ENCODE measurements at regions not wholly inside any gene's neighbourhood (a gene's known extent, or its start where the extent isn't known, plus 50 kb on each side); places are given as distances from the start of the nearest gene placed in this dataset.

DNA sequence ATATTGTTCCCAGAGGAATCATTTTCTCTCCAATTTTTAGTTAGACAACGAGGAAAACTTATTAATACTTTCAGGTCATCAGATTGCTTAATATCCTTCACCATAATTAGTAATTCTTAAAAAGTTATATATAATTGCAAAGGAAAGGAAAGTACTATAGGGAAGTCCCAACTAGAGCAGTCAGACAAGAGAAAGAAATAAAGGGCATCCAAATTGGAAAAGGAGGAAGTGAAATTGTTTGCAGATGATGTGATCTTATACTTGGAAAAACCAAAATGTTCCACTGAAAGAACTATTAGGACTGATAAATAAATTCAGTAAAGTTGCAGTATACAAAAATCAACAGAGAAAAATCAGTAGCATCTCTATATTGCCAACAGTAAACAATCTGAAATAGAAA, 223.5 kb upstream of the MEF2C start:
- peaks cover 0 to 8% of the 10 kb centered on the region in 2 donors for H3K4me1 ChIP-seq
- H3K9me3 ChIP-seq = peaks cover 0 to 5% of the 10 kb centered on the region in 2 donors
- H3K27ac ChIP-seq = no peak overlapping the region
- TF ChIP-seq, protein P1, sequence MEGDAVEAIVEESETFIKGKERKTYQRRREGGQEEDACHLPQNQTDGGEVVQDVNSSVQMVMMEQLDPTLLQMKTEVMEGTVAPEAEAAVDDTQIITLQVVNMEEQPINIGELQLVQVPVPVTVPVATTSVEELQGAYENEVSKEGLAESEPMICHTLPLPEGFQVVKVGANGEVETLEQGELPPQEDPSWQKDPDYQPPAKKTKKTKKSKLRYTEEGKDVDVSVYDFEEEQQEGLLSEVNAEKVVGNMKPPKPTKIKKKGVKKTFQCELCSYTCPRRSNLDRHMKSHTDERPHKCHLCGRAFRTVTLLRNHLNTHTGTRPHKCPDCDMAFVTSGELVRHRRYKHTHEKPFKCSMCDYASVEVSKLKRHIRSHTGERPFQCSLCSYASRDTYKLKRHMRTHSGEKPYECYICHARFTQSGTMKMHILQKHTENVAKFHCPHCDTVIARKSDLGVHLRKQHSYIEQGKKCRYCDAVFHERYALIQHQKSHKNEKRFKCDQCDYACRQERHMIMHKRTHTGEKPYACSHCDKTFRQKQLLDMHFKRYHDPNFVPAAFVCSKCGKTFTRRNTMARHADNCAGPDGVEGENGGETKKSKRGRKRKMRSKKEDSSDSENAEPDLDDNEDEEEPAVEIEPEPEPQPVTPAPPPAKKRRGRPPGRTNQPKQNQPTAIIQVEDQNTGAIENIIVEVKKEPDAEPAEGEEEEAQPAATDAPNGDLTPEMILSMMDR (IDR thresholded peaks at IDR 0.05) = no peak
- intact Hi-C loops (cut with DNase I) = no loop called here
- H3K36me3 ChIP-seq = no peaks in the 10 kb centered on the region
- no peaks in the 10 kb centered on the region for H3K27me3 ChIP-seq
- H3K4me3 ChIP-seq = no peak overlapping the region
- DNase-seq (ENCODE audit: low spot score in 2 of 2) = no peak

DNA sequence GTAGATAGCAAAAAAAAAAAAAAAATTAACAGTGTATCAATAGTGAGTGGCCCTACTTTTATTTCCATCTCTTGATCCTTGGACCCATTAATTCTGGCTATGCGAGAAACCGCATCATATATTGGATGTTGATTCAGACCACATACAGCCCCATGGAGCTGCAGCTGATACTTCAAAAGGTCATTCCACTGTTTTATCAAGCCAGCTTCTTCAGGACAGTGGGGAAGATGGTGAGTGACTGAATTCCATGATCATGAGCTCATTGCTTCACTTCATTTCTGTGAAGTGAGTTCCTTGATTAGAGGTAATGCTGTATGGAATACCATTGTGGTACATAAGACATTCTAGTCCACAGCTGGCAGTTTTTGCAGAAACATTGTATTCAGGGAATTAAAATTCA, 222.9 kb upstream of the MEF2C start:
- H3K4me1 ChIP-seq = peaks cover 0 to 4% of the 10 kb centered on the region in 2 donors
- H3K4me3 ChIP-seq = no peak overlapping the region
- TF ChIP-seq, protein P1 (IDR thresholded peaks at IDR 0.05) = no peak
- no peak overlapping the region for H3K27ac ChIP-seq
- peaks cover 0 to 5% of the 10 kb centered on the region in 2 donors for H3K9me3 ChIP-seq
- no peaks in the 10 kb centered on the region for H3K36me3 ChIP-seq
- no peak for DNase-seq (ENCODE audit: low spot score in 2 of 2)
- intact Hi-C loops (cut with DNase I) = no loop called here
- H3K27me3 ChIP-seq = no peaks in the 10 kb centered on the region

DNA sequence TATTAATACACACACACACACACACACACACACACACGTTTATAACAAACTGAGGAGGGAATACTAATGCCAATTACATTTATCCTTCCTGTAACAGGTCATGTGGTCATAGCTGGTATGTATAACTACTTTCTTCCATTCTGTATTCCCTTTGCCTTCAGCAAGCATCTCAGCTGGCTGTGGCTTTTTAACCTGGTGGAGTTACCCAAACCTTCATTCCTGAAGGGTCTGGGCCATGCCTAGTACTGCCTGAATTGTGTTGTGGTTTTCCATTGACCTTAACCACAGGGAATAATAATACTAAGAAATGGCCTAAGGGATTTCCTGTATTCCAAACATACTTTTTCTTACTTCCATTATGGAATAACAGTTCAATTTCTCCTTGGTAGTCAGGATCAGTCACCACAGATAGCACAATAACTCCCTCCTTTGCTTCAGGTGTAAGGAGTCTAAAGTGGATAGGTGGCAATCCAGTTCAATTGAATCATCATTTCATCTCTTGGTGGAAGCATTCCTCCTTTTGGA, 222.2 kb upstream of the MEF2C start:
- Histone ChIP-seq H3K4me3 (no peak overlapping the region), H3K36me3 (no peaks in the 10 kb centered on the region), H3K27ac (no peak overlapping the region), H3K27me3 (no peaks in the 10 kb centered on the region), H3K4me1 (no peaks in the 10 kb centered on the region), H3K9me3 (peaks cover 0 to 5% of the 10 kb centered on the region in 2 donors)
- TF ChIP-seq, protein P1 (IDR thresholded peaks at IDR 0.05) = no peak
- DNase-seq (ENCODE audit: low spot score in 2 of 2) = no peak
- intact Hi-C loops (cut with DNase I) = no loop called here

DNA sequence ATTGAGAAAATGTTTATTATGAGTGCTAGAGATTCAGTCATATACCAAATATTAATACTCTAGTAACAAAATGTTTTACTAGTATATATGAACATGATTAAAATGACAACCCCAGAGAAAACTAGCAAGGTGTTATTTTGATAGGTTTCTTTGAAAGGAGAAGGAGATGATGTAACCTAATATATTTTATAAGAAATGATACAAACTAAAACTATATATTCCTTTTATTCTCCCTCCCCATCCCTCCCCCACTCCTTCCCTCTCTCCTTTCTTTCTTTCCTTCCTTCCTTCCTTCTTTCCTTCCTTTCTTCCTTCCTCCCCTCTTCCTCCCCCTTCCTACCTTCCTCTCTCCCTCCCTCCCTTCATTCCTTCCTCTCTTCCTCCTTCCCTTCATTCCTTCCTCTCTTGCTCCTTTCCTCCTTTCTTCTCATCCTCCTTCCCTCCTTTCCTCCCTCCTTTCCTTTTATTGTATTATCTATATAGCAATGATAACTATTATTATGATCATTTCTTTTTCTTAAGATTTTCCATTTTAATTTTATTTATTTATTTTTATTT, 215.3 kb upstream of the MEF2C start:
- Histone ChIP-seq H3K4me1 (no peaks in the 10 kb centered on the region), H3K36me3 (no peaks in the 10 kb centered on the region), H3K27me3 (no peaks in the 10 kb centered on the region), H3K27ac (no peak overlapping the region), H3K9me3 (no peaks in the 10 kb centered on the region), H3K4me3 (no peak overlapping the region)
- intact Hi-C loops (cut with DNase I) = no loop called here
- TF ChIP-seq, protein P1 (IDR thresholded peaks at IDR 0.05) = no peak
- DNase-seq (ENCODE audit: low spot score in 2 of 2) = no peak

DNA sequence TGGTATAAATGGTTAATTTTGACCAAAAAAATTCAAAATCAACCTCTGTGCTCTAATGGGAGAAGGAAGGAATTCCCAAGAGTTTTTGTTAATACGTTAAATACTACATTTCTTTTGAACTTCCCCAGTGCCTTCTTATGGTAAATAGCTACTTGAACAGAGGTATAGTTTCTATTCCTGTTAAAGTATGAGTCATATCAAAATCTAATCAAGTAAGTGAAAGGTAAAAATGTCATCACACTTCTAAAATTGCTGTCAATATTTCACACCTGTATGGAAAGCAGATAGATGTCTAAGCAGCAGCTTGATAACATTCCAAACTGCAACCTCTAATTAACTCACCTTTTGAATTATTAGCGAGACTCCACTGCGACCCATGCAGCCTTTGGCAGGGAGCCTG, 214.1 kb upstream of the MEF2C start:
- Histone ChIP-seq H3K36me3 (no peaks in the 10 kb centered on the region), H3K4me3 (no peak overlapping the region), H3K4me1 (no peaks in the 10 kb centered on the region), H3K9me3 (no peaks in the 10 kb centered on the region), H3K27me3 (no peaks in the 10 kb centered on the region), H3K27ac (no peak overlapping the region)
- no peak for DNase-seq (ENCODE audit: low spot score in 2 of 2)
- TF ChIP-seq, protein P1 (IDR thresholded peaks at IDR 0.05) = no peak
- intact Hi-C loops (cut with DNase I) = no loop called here

DNA sequence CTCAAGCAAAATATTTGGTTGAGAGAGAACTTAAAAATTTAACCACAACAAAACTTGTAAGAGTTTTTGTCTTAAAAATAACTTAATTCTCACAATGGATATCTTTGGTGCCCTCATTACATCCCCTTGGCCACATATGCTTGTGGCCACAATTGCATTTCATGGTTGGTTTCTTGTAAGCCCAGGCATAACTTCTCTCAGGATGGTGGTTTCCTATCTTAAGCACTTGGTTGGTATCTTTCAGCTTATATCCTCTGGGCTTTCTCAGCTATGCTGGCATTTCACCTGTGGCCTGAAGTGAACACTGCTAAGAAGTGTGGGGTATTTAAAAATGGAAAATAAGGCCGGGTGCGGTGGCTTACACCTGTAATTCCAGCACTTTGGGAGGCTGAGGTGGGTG, 212.4 kb upstream of the MEF2C start:
- Histone ChIP-seq H3K4me3 (no peak overlapping the region), H3K4me1 (no peaks in the 10 kb centered on the region), H3K27me3 (no peaks in the 10 kb centered on the region), H3K36me3 (no peaks in the 10 kb centered on the region), H3K27ac (no peak overlapping the region), H3K9me3 (no peaks in the 10 kb centered on the region)
- no peak for DNase-seq (ENCODE audit: low spot score in 2 of 2)
- TF ChIP-seq, protein P1 (IDR thresholded peaks at IDR 0.05) = no peak
- intact Hi-C loops (cut with DNase I) = no loop called here
